ENCODE measurements at regions not wholly inside any gene's neighbourhood (a gene's known extent, or its start where the extent isn't known, plus 50 kb on each side); places are given as distances from the start of the nearest gene placed in this dataset.

GRCh38 chr4:11529625-11530201 is 101.0 kb upstream of the HS3ST1 start:
- ATAC-seq (peak in 2 of 4 donors; percentile 60 to 61), FAIRE-seq (no peak), DNase-seq (no peak)
- Histone ChIP-seq H3K36me3 (no peaks in the 10 kb centered on the region), H3K27ac (no peak overlapping the region), H3K27me3 (no peaks in the 10 kb centered on the region), H3K4me3 (no peak overlapping the region), H3K4me1 (no peaks in the 10 kb centered on the region), H3K9me3 (no peaks in the 10 kb centered on the region)
- 59 to 73% methylated on average over 9 of the region's 9 CpGs for WGBS, 2 donors
- no peak for TF ChIP-seq CTCF (IDR thresholded peaks at IDR 0.05)
- intact Hi-C loops (cut with DNase I): no loop called here

GRCh38 chr4:11525085-11525484 is 96.4 kb upstream of the HS3ST1 start:
- H3K4me1 ChIP-seq: no peaks in the 10 kb centered on the region
- no peak overlapping the region for H3K27ac ChIP-seq
- H3K9me3 ChIP-seq: no peaks in the 10 kb centered on the region
- no peaks in the 10 kb centered on the region for H3K36me3 ChIP-seq
- intact Hi-C loops (cut with DNase I): no loop called here
- ATAC-seq: no peak
- TF ChIP-seq CTCF (IDR thresholded peaks at IDR 0.05): no peak
- no peak for DNase-seq
- no peaks in the 10 kb centered on the region for H3K27me3 ChIP-seq
- no peak overlapping the region for H3K4me3 ChIP-seq
- no peak for FAIRE-seq
- 62 to 79% methylated on average over 1 of the region's 1 CpG for WGBS, 2 donors

- 46 to 54% methylated on average over 1 of the region's 1 CpG for WGBS, 2 donors
- Histone ChIP-seq H3K27ac (no peak overlapping the region), H3K4me3 (no peak overlapping the region), H3K9me3 (no peaks in the 10 kb centered on the region), H3K27me3 (no peaks in the 10 kb centered on the region), H3K4me1 (no peaks in the 10 kb centered on the region), H3K36me3 (no peaks in the 10 kb centered on the region)
- ATAC-seq (no peak), DNase-seq (no peak), FAIRE-seq (no peak)
- TF ChIP-seq CTCF (IDR thresholded peaks at IDR 0.05): no peak
- intact Hi-C loops (cut with DNase I): no loop called here
Measured at GRCh38 chr4:11518754-11519153, 90.1 kb upstream of the HS3ST1 start.

- intact Hi-C loops (cut with DNase I): no loop called here
- FAIRE-seq (no peak), ATAC-seq (no peak), DNase-seq (no peak)
- H3K27me3 ChIP-seq: no peaks in the 10 kb centered on the region
- H3K4me1 ChIP-seq: no peaks in the 10 kb centered on the region
- no peaks in the 10 kb centered on the region for H3K9me3 ChIP-seq
- no peak overlapping the region for H3K4me3 ChIP-seq
- no peak for TF ChIP-seq CTCF (IDR thresholded peaks at IDR 0.05)
- no peaks in the 10 kb centered on the region for H3K36me3 ChIP-seq
- WGBS, 2 donors: 60 to 66% methylated on average over 11 of the region's 11 CpGs
- no peak overlapping the region for H3K27ac ChIP-seq
Measured at GRCh38 chr4:11514779-11515419, 86.2 kb upstream of the HS3ST1 start.

- no peak for FAIRE-seq
- H3K4me1 ChIP-seq: no peaks in the 10 kb centered on the region
- no peak overlapping the region for H3K4me3 ChIP-seq
- no peak for TF ChIP-seq CTCF (IDR thresholded peaks at IDR 0.05)
- intact Hi-C loops (cut with DNase I): no loop called here
- no peaks in the 10 kb centered on the region for H3K9me3 ChIP-seq
- 32 to 46% methylated on average over 3 of the region's 3 CpGs for WGBS, 2 donors
- DNase-seq: no peak
- no peak for ATAC-seq
- H3K36me3 ChIP-seq: no peaks in the 10 kb centered on the region
- H3K27me3 ChIP-seq: no peaks in the 10 kb centered on the region
- no peak overlapping the region for H3K27ac ChIP-seq
Measured at GRCh38 chr4:11514003-11514402, 85.3 kb upstream of the HS3ST1 start.

Data from pancreas (tissue), 10 donors.